HG03095 (cell line): ENCODE measurements at regions not wholly inside any gene's neighbourhood (a gene's known extent, or its start where the extent isn't known, plus 50 kb on each side); places are given as distances from the start of the nearest gene placed in this dataset.
"Not testable (repeated sequence)": the region's sequence is repeated elsewhere in the genome, so short reads cannot be mapped to it uniquely, and the experiment has no call there.

Experiments used
- ATAC-seq: cut with Tn5 transposase; IDR thresholded peaks from one replicate; pipeline ENCODE4 v1.9.1; 2021; ENCODE audit warnings: moderate library complexity; ENCODE audit not compliant: unreplicated experiment

DNA sequence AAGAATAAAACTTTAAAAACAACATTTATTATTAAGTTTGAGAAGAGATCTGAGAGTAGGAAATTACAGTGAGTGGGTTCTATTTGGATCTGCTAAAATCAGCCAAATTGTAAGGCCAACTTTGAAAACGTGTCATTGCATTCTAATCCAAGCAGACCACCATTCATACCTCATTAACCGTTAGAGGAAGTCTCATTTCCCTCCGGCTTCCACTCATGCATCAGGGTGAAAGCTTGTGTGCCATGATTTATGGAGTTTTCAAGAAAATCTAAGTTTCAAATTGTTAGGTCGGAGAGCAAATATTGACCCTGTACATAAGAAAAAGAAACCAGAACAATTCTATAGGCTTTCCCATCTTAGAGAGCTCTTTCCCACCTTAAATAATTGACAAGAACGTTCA, 166.6 kb upstream of the NRG3 start:
- no peak for ATAC-seq

- no peak for ATAC-seq
Observed at GRCh38 chr10:81708929-81709328, 166.1 kb upstream of the NRG3 start.

DNA sequence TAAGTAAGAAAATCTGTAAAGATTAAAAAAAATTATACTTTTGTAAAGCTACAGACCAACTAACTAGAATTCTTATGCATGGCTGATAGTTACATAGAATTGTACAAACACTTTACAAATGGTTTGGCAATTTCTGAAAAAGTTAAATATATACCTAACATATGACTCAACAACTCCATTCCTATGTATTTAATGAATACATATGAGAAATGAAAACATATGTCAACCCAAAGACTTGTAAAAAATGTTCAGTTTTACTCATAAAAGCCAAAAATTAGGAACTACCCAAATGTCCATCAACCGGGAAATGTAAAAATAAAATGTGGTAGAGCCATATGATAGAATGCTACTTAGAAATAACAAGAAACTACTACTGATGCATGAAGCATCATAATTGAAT, 152.6 kb upstream of the NRG3 start:
- no peak for ATAC-seq

- no peak for ATAC-seq
Observed at GRCh38 chr10:81724431-81724830, 150.6 kb upstream of the NRG3 start.

DNA sequence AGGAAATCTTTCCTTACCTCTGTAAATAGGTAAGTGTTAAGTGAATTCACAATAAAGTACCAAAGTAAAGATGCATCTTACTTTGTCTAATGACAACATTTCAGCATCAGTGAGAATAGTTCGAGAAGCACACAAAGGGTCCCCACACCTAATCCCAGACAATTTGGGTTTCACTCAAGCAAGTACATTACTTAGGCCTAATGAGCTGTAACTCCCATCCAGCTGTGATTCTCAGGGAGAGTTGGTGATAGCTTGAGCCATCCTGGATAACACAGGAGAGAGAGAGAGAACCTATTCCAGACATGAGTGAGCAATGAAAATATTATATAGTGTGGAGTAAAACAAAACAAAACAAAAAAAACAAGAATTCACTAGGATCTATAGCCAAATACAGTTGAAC, 149.1 kb upstream of the NRG3 start:
- ATAC-seq: no peak

- ATAC-seq: no peak
Observed at GRCh38 chr10:81728692-81729091, 146.3 kb upstream of the NRG3 start.

DNA sequence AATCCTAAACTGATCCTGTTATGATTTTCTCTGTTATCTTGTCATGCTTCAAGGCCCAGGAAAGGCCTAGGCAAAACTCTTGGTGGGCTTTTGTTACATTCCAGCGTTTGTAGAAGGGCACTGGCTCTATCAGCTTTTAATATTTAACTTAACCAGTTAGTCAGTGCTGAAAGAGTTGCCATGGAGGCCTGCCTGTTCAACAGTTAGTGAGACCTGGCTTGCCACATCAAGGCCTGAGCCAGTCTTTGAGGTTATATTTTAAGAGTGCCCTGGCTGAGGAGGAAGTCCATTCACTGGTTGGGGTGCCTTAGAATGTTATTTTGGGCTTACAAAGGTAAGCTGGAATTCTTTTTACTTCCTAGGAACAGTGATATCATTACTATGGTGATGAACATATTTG, 144.1 kb upstream of the NRG3 start:
- no peak for ATAC-seq

- ATAC-seq: no peak
Observed at GRCh38 chr10:81733542-81733941, 141.5 kb upstream of the NRG3 start.

GRCh38 chr10:81735167-81735566, 139.8 kb upstream of the NRG3 start:
- not testable (repeated sequence) for ATAC-seq

DNA sequence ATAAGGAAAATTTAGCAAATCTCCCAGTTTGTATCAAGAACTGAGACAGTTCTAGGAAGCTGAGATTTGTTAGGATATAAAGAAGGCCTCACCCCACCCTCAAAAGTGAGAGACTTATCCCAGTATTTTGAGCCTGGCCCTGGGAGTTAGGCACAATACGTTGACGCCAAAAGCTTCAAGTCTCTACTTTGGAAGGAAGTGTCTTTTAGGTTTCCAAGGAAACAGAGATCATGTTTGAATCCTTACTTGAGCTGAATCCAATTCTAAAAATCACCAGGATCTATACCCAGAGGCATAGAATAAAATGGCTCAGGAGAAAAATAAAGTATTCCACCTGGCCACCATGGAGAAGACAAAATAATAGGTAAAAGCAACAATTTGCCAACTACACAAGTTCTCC, 115.9 kb upstream of the NRG3 start:
- no peak for ATAC-seq

DNA sequence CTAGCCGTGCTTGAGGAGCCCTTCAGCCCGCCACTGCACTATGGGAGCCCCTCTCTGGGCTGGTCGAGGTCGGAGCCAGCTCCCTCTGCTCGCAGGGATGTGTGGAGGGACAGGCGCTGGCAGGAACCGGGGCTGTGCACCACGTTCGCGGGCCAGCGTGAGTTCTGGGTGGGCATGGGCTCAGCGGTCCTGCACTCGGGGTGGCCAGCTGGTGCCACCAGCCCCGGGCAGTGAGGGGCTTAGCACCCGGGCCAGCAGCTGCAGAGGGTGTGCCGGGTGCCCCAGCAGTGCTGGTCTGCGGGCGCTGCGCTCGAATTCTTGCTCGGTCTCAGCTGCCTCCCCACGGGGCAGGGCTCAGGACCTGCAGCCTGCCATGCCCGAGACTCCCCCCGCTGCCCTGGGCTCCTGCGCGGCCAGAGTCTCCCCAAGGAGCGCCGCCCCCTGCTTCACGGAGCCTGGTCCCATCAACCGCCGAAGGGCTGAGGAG, 90.8 kb upstream of the NRG3 start:
- ATAC-seq: no peak

- no peak for ATAC-seq
Observed at GRCh38 chr10:81792729-81793128, 82.3 kb upstream of the NRG3 start.

DNA sequence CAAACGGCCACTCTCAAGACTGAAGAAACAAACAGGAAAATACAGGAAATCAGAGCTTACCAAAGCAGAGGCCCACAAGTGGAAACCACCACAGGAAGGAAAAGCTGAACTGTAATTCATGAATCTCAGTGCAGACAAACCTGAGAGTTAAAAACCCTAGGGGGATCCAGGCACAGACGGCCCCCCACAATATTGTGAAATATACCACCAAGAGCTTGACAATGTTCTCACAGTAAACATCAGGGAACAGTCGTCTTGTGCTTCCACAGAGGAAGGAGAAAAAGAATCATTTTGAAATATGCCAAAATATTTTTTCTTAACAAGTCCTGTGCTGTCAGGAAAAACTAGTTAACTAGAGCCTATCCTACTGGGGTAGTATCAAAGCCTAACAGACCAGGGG, 68.2 kb upstream of the NRG3 start:
- ATAC-seq: no peak

GRCh38 chr10:81814842-81815241, 60.2 kb upstream of the NRG3 start:
- ATAC-seq: no peak

DNA sequence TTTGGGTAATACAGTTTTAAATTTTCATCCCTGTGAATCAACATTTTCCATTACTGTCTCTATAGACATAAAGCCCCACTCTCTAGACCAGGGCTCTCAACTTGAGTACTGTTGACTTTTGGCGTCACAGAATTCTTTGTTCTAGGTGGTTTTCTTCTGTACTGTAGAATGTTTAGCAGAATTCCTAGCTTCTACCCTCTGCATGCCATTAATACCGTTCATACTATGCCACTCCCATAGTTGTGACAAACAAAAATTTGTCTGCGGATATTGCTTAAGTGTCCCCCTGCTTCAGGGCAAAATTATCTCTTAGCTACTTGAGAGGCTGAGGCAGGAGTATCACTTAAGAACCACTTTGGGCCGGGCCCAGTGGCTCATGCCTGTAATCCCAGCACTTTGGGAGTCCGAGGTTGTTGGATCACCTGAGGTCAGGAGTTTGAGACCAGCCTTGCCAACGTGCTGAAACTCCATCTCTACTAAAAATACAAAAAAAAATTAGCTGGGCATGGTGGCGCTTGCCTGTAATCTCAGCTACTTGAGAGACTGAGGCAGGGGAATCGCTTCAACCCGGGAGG, 57.3 kb upstream of the NRG3 start:
- ATAC-seq: no peak

- no peak for ATAC-seq
Observed at GRCh38 chr10:81820418-81820817, 54.6 kb upstream of the NRG3 start.
